Stimulated activated CD8-positive, alpha-beta memory T cell treated with anti-CD3 and anti-CD28 coated beads, Interleukin-4, amount 100 ng/mL, for 48 hours (primary cell): ENCODE measurements at regions not wholly inside any gene's neighbourhood (a gene's known extent, or its start where the extent isn't known, plus 50 kb on each side); places are given as distances from the start of the nearest gene placed in this dataset.

Source experiments
- DNase-seq: peaks from one replicate; pipeline ENCODE4 v3.0.0-alpha.2; 2020

DNA sequence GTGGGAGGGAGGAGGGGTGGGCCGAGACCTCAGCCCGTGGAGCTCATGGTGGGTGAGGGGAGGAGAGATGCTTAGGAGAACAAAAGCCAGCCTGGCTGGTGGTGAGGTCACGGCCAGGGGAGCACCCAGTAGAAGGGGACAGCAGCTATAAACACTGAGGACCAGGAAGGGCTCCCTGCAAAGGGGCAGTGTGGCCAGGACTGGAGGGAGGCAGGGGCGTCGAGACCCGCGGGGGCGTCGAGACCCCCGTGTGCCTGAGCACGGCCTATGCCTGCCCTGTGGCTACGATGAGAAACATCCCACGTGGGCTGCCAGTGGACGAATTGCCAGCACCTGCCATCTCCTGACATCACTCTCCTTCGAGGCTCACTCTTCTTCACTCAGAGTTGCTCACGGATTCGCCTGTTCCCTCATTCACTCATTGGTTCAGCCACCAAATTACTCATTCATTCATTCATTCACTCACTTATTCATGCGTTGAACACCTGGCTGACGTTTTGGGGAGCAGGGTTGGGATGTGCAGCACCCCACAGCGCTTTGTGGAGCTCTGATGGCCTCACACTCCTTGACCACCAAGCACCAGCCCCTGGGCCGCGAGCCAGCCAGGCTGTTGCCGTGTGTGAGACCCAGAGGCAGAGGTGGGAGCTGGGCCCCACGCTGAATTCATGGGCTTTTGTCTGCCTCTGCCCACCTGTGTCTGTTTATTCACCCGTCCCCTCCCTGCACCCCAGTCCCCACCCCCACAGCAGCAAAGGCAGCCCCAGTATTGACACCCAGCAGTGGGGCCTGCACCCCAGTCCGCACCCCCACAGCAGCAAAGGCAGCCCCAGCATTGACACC lies 61.2 kb upstream of the BHLHE23 start:
- DNase-seq = no peak

DNA sequence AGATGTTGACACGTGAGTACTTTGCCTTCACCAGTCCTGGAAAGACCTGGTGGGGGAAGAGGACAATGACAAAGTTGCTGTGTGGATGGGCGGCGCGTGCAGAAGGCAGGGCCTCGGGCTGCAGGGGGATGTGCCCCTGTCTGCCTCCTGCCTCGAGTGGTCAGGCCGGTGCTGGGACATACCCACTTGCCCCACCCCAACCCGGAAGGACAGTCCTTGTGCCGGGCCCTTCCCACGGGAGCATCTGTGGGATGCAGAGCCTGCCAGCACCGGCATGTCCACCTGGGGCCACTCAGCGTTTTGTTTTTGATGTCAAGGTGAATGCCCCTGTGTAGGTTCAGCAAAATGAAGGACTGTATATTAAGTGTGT lies 60.5 kb upstream of the BHLHE23 start:
- no peak for DNase-seq

DNA sequence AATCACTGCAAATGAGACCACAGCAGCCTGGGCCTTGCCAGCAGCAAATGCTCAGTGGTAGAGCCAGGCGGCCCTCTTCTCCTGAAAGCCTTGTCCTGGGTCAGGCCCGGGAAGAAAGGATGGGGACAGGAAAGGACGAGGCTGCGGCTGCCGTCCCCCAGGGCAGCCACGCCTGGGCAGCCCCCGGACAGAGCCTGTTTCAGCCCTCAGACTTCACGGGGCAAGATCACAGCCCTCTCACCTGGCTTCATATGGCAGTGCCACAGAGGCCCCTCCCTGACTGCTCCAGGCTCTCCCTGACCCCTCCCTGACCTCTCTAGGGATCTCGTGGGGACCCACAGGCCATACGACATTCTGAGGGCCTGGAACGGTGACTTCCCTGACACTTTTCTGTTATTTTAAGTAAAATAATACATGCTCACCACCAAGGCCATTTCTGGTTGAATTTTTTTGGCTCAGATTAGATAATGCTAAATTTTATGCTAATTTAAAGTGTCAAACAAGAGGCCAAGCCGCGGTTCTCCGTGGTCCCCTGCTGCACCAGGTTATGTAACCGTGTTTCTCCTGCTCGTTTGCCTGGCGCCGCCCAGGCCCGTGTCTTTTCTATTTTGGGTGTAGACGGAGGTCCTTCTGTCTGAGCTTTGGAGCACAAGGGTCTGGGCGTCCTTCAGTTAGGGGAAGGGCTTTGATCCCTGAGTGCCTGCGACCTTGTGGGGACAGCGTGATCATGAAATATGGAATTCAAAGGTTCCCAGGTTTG lies 59.9 kb upstream of the BHLHE23 start:
- no peak for DNase-seq

DNA sequence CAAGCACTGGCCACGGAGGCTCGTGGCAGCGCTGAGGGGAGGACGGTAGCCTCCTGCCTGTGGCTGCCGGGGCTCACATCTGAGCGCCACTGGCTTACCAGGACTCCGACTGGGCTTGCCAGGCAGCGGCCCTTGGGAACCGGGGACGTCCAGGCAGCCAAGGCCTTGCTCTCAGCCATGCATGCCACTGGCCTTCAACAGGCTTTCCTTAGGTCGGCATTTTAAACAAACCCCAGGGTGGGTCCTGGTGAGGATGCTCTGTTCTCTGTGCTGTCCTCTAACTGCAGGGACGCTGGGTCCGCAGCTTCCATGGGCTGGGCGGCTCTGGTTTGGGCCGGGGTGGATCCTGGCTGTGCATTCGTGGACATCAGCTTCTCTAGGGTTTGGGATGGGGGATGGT lies 59.1 kb upstream of the BHLHE23 start:
- DNase-seq = no peak

DNA sequence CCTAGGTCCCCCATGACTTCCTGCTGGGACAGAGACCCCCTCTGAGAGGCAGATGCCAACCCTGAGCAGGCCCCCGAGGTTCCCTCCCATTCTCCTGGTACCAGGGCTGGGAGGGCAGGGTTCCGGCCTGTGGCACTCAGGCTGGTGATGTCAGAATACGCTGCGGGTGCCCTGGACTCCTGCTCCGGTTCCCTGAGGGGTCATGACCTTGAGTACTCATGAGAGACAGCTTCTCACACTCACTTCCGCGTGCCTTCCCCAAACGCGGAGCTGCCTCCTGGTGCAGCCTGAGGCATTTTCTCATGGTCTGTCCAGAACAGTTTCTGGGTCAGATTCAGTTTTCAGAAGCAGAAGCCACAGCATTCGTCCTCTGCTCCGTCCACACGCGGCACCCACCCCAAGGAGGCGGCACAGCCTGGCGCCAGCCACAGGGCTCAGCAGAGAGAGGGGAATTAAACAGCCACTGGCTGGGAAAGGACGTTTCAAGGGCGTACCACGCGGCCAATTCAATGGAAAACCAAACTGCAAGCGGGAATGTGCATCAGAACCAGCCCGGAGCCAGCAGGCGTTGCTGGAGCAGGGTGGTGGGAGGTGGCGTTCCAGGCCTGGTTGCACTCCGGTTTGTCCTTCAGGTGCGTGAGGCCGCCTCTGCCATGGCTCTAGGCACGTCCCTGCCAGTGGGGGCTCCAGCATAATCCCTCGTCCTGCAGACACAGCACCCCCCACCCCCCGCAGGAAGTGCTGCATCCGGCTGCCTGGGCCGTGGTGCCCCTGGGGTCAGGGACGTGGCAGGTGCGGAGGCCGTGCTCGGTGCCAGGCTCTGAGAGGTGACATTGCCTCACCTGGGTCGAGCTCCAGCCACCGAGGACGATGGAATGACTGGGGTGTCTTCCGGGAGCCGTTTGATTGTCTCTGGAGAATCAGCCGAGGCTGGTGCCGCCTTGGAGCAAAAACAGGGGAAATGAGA lies 58.3 kb upstream of the BHLHE23 start:
- DNase-seq = no peak

DNA sequence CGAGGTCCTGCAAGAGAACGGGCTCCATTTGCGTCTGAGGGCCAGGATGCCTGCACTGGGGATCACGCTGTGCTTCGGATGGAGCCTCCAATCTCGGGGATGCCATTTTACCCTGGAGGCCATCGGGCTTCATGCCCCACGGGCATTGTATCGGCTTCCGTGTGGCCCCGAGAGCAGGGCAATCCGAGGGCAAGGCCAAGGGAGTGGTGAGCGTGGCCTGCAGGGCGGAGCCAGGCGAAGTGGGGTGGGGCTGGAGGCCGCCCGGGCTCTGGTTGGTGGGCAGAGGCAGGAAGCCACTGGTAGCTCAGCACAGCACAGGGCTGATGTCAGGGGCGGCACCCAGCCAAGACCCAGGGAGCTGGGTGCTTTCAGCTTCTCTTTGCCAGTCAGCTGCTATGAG lies 57.5 kb upstream of the BHLHE23 start:
- no peak for DNase-seq

DNA sequence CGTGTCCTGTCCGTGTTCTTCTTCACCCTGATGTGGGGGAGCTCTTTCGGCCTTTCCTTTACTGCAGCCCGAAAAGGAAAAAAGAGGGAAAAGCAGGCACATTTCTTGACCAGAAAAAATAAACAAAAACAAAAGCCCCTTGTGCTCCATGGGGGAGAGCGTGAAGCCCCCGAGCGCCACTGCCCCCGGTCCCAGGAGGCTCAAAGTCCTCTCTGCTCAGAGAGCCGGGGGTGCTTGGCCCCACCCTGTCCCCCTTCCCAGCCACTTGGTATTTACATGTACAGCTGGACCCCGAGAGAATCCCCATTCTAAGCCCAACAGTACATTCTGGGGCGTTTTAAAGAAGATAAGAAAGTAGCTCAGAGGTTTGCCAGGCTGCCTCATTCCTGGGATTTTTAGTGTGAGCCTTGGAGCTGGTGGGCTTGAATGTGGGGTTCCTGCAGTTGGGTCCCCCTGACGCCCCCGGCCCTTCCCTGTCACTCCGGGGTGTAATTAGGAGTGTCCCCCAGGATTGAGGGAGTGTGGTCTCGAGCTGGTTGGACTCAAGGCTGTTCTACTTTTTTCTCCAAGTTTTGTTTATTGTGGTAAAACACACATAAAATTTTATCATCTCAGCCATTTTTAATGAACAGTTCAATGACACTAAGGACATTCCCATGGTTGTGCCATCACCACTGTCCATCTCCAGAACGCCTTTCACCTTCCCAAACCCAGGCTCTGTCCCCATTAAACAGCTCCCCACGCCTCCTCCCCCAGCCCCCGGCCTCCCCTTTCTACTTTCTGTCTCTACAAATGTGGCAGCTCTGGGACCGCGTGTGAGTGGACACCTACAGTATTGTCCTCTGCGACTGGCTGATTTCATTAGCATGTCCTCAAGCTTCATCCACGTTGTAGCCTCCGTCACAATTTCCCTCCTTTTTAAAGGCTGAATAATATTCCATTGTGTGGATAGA lies 55.7 kb upstream of the BHLHE23 start:
- DNase-seq = no peak

DNA sequence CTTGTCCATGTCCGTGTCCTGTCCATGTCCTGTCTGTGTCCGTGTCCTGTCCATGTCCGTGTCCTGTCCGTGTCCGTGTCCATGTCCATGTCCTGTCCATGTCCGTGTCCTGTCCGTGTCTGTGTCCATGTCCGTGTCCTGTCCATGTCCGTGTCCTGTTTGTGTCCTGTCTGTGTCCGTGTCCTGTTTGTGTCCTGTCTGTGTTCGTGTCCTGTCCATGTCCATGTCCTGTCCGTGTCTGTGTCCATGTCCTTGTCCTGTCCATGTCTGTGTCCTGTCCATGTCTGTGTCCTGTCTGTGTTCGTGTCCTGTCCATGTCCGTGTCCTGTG lies 55.0 kb upstream of the BHLHE23 start:
- no peak for DNase-seq

DNA sequence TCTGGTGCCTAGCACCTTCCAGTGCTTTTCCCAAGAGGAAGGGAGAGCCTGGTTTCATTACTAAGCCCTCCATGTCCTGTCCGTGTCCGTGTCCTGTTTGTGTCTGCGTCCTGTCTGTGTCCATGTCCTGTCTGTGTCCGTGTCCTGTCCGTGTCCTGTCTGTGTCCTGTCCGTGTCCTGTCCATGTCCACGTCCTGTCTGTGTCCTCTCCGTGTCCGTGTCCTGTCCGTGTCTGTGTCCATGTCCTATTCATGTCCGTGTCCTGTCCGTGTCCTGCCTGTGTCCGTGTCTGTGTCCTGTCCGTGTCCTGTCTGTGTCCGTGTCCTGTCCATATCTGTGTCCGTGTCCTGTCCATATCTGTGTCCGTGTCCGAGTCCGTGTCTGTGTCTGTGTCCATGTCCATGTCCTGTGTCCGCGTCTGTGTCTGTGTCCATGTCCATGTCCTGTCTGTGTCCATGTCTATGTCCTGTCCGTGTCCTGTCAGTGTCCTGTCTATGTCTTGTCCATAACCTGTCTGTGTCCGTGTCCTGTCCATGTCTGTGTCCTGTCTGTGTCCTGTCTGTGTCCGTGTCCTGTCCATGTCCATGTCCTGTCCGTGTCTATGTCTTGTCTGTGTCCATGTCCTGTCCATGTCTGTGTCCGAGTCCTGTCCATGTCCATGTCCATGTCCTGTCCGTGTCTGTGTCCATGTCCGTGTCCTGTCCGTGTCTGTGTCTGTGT lies 54.4 kb upstream of the BHLHE23 start:
- DNase-seq = no peak

DNA sequence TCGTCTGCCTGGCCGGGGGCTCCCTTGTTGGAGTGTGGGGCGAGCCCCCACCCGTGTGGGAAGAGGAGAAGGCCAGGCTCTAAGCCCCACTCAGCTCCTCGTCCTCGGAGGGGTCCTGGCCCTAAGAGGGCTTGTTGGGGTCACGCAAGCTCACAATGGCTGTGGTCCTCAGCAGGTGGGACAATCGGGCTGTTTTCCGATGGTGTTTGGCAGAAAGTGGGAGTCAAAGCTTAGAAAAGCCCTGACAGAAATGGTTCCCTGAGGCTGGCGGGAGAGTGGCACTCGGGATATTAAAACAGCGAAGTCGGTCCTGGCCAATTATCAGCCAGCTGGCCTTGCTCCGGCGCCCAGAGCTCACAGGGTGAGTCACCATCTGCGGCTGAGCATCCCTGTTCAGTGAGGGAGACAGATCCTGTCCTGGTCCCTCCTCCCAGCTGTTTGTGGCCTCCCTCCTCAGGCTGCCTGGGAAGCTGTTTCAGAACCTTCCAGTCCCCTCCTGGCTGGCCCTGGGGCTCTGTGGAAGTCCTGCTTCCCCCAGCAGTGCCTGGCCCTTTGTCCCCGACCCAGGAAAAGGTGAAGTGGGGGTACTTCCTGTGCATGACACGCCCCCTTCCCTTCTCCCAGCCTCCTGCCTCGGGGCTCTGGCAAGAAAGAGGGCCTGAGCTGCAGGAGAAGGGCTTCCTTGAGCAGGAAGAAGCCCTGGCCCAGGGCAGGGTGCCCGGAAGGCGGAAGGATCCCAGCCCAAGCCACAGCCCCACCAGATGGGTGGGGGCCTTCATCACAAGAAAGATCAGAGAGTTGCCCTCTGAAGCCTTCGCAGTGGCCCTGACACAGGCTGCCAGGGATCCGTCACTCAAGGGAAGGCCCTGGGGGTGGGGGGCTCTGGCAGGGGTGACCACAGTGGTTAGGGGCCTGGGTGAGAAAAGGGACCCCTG lies 53.6 kb upstream of the BHLHE23 start:
- DNase-seq = no peak

DNA sequence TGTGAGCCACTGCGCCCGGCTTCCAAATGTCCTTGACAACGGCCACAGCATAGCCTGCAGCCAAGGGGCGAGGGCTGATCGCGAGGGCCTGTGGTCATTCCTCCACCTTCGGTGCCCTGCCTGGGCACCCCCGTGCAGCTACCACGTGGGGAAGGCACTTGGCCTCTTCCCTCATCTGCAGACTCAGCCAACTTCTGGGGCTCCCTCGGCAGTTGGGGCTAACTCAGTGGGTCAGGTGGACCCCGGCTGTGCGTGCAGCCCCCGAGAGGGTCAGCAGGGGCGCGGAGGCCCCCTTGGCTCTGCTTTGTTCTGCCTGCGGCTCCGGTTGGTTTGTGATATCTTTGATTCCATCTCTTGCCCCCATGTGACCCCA lies 52.9 kb upstream of the BHLHE23 start:
- DNase-seq = no peak

DNA sequence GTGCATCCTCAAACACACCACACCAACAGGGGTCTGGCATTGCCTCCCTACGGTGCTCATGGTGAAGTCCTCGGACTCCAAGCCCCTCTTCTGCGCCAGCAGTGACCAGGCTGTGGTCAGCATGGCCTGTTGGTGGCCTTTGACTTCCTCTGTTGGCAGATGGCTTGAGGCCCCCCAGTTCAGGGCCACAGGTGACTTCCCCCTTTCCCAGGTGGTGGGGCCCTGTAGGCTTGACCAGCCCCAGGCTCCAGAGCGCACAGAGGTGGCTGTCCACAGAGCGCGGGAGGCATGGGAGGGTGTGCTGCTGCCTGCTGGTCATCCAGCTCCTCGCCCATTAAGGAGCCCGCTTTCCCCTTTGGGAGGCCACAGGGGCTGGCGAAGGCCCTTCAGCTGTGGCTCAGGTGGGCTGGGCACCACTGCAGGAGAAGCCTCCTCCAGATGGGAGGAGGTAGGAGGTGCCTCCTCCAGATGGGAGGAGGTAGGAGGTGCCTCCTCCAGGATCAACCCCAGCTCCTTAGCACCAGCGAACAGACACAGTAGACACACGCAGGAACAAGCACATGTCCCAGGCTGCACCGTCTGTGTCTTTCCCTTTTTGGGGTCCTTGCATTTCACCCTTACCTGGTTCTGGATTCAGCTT lies 52.1 kb upstream of the BHLHE23 start:
- no peak for DNase-seq

DNA sequence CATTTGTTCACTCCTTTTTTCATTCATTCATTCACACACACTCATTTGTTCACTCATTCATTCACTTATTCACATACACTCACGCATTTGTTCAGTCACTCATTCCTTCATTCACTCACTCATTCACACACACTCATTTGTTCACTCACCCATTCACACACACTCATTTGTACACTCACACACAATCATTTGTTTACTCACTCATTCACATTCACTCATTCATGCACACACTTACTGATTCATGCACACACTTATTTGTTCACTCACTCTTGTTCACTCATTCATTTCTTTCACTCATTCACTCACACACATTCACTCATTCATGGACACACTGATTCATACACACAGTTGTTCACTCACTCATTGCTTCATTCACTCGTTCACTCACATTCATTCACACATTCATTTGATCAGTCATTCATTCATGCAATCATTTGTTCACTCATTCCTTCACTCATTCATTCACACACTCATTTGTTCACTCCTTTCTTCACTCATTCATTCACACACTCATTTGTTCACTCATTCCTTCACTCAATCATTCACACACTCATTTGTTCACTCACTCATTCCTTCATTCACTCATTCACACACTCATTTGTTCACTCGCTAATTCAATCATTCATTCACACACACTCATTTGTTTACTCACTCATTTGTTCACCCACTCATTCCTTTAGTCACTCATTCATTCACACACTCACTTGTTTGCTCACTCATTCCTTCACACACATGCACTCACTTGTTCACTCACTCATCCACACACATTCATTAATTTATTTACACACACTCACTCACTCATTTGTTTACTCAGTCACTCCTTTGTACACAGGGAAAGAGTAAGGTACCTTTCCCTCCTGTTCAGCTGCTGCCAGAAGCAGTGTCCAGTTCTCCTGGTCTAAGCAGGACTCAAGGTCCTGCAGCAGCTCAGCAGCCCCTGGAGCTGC lies 50.7 kb upstream of the BHLHE23 start:
- DNase-seq = no peak

DNA sequence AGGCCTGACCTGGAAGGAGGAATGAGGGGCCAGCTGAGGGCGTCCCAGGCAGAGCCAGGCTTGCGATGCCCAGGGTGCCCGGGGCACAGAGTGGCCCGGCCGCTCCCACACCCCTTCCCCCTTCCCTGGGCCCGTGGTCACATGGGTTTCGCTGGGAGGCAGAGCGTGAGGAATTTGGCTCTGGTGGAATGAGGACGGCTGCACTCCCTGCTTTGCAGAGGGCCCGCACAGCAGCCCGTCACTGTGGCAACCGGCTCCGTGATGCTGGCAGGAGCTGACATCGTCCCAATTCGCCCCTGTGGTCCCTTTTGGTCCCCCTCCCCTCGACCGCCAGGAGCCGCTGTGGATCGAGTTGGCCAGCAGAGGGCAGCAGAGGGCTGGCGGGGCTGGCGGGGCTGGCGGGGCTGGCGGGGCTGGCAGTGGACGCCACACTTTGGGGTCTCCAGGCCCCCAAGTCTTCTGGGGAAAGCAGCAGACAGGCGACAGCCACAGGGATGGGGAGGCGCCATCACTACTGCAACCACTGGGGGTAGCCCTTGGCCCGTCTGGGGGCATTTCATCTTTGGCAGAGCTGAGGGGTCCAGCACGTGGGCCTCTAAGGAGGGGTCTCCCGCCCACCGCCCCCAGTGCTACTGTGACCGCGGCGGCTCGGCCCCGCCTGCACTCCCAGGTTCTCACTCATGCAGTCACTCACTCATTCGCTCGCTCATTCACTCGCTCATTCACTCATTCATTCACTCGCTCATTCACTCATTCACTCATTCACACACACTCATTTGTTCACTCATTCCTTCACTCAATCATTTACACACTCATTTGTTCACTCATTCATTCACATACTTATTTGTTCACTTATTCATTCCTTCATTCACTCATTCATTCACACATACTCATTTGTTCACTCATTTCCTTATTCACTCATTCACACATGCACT lies 49.7 kb upstream of the BHLHE23 start:
- peak; percentile 74 for DNase-seq
